Heart right ventricle (tissue), 16 donors: ENCODE measurements at regions not wholly inside any gene's neighbourhood (a gene's known extent, or its start where the extent isn't known, plus 50 kb on each side); places are given as distances from the start of the nearest gene placed in this dataset.

Experiments
- ATAC-seq, 8 donors: fragments of 200-7000 bp; cut with Tn5 transposase; one replicate each; pipeline ENCODE4 v1.9.1; 2020; ENCODE audit warnings: mild to moderate bottlenecking in 8 of 8, moderate library complexity in 8 of 8, moderate number of reproducible peaks in 1 of 8
- DNase-seq, 2 donors: peaks; one replicate each; pipeline ENCODE4 v3.0.0-alpha.2; 2020
- H3K27ac ChIP-seq, 10 donors: fragments of 200-600 bp; sonication (generic) in 2 of 10; one replicate each; pipeline versions ENCODE4 v1.5.0 to v1.8.0; 2020 to 2022; ENCODE audit warnings: mild to moderate bottlenecking in 3 of 10
- H3K27me3 ChIP-seq, 7 donors: fragments of 200-600 bp; one replicate each; pipeline ENCODE4 v1.8.0; 2021 to 2022; ENCODE audit warnings: mild to moderate bottlenecking in 2 of 7
- H3K36me3 ChIP-seq, 9 donors: fragments of 200-600 bp; sonication (generic) in 1 of 9; one replicate each; pipeline versions ENCODE4 v1.5.0 to v1.8.0; 2020 to 2022; ENCODE audit warnings: mild to moderate bottlenecking in 2 of 9
- H3K4me1 ChIP-seq, 9 donors: fragments of 200-600 bp; sonication (generic) in 1 of 9; one replicate each; pipeline versions ENCODE4 v1.5.0 to v1.8.0; 2020 to 2022; ENCODE audit warnings: mild to moderate bottlenecking in 4 of 9
- H3K4me3 ChIP-seq, 10 donors: fragments of 200-600 bp; sonication (generic) in 2 of 10; one replicate each; pipeline versions ENCODE4 v1.5.0 to v1.8.0; 2020 to 2022; ENCODE audit warnings: mild to moderate bottlenecking in 7 of 10, moderate library complexity in 2 of 10
- H3K9me3 ChIP-seq, 11 donors: fragments of 200-600 bp in 10 of 11; sonication (generic) in 2 of 11; one replicate each; pipeline versions ENCODE4 v1.5.0 to v1.8.0; 2013 to 2022; ENCODE audit warnings: mild to moderate bottlenecking in 2 of 11, control low read depth in 1 of 11, moderate library complexity in 1 of 11
- WGBS, 2 donors: extraction: QIAGEN DNeasy Blood & Tissue Kit; methylation state at CpG; one replicate each; pipeline ENCODE4 v1.1.7; 2013; ENCODE audit warnings: inconsistent platforms in 1 of 2; 5-methylcytosine and 5-hydroxymethylcytosine counted together
- intact Hi-C, 10 donors: fragments of 100-400 bp; cut with DNase I; formaldehyde crosslinking; loops; one replicate each; pipeline versions ENCODE4 v1.11.1 to v1.14.2; 2022
- TF ChIP-seq, protein P1 (sequence below), 9 donors: fragments of 200-600 bp; sonication (generic) in 2 of 9; IDR thresholded peaks; one replicate each; pipeline versions ENCODE4 v1.5.0 to v1.8.0; 2021 to 2022; ENCODE audit warnings: antibody characterized with exemption in 9 of 9, mild to moderate bottlenecking in 5 of 9, moderate library complexity in 1 of 9
- donor health status: Arrhythmogenic right ventricular cardiomyopathy.
- donor health status: ischemic (EF 13 %, LVEDD 7.1; RV severe dilation, severe dysfunction).
- donor health status: healthy with polysubstance abuse.
- donor health status: DM: no; HTN: yes; CAD: no.
- donor health status: DM: no; HTN: no; CAD: no.
- donor health status: ischemic (EF 25% LVEDD 6.9; RV normal size, moderate dysfunction).
- donor health status: ischemic (EF 25% LVEDD 5.7; RV mildly dilated, moderate dysfunction).
- donor health status: healthy.
- donor health status: DM: yes; HTN: yes; CAD: no.
- donor health status: Ischemic cardiomyopathy.
- donor health status: ischemic (EF 35%, LVEDD 5.7; RV mildly dilated, moderate dysfunction).
- donor health status: nonischemic (EF 11% LVEDD 7.7; RV severe dilation, severe dysfunction).
- donor health status: DM: yes; HTN: yes; CAD: no.
- donor health status: PGD.
- donor health status: ischemic (EF 29% LVEDD 5.4; RV normal size, mild dysfunction).
- donor health status: nonischemic (EF 23%, LVEDD 6.1; RV moderate dilation, normal function).

DNA sequence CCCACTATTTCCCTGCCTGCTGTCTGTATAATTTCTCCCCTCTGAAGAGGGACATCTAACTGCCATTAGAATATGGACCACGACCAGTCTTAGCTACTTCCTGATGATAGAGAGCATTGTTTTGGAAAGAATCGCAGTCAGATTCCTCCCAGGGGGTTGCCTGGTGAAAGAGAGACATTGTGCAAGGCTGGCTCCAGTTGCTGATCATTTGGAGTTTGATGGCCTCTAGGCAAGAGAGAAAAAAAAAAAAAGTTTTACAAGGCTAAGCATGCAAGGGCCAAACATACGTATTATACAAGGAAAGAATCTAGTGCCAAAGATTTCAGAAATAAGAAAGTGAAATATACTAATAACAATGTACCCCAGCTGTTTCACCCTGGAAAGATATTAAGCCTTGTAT, 182.2 kb downstream of the CMPK2 start:
- 39 to 61% methylated on average over 3 of the region's 3 CpGs for WGBS, 2 donors
- peaks cover 0 to 28% (median 0%) of the 10 kb centered on the region in 11 donors for H3K9me3 ChIP-seq
- ATAC-seq (no peak), DNase-seq (no peak)
- no peaks in the 10 kb centered on the region for H3K27me3 ChIP-seq
- no peak overlapping the region for H3K4me3 ChIP-seq
- H3K4me1 ChIP-seq: no peaks in the 10 kb centered on the region
- no peaks in the 10 kb centered on the region for H3K36me3 ChIP-seq
- H3K27ac ChIP-seq: no peak overlapping the region
- intact Hi-C loops: no loop called here
- TF ChIP-seq, protein P1, sequence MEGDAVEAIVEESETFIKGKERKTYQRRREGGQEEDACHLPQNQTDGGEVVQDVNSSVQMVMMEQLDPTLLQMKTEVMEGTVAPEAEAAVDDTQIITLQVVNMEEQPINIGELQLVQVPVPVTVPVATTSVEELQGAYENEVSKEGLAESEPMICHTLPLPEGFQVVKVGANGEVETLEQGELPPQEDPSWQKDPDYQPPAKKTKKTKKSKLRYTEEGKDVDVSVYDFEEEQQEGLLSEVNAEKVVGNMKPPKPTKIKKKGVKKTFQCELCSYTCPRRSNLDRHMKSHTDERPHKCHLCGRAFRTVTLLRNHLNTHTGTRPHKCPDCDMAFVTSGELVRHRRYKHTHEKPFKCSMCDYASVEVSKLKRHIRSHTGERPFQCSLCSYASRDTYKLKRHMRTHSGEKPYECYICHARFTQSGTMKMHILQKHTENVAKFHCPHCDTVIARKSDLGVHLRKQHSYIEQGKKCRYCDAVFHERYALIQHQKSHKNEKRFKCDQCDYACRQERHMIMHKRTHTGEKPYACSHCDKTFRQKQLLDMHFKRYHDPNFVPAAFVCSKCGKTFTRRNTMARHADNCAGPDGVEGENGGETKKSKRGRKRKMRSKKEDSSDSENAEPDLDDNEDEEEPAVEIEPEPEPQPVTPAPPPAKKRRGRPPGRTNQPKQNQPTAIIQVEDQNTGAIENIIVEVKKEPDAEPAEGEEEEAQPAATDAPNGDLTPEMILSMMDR (IDR thresholded peaks at IDR 0.05): no peak

DNA sequence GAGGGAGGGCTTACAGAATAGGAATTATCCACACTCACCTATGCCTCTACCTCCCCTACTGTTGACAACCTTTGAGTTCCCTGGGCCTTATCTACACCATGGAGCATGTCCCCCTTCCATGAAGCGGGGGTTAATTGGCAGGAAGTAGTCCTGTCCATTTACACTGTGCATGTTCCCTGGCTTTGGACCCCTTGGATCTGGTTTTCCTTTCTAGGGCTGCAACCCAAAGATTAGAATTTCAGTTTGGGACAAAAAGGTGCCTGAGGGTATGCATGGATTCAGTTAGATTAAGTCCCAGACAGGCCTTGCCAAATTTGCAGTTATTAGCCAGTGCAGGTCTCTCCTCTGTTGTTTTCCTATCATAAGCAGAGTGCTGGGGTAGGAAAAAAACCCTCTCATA, 180.3 kb downstream of the CMPK2 start:
- ATAC-seq (no peak), DNase-seq (no peak)
- Histone ChIP-seq H3K36me3 (no peaks in the 10 kb centered on the region), H3K27me3 (no peaks in the 10 kb centered on the region), H3K9me3 (peaks cover 0 to 31% (median 0%) of the 10 kb centered on the region in 11 donors), H3K27ac (no peak overlapping the region), H3K4me1 (no peaks in the 10 kb centered on the region), H3K4me3 (no peak overlapping the region)
- intact Hi-C loops: no loop called here
- WGBS, 2 donors: 85 to 89% methylated on average over 1 of the region's 1 CpG
- TF ChIP-seq, protein P1 (IDR thresholded peaks at IDR 0.05): no peak

DNA sequence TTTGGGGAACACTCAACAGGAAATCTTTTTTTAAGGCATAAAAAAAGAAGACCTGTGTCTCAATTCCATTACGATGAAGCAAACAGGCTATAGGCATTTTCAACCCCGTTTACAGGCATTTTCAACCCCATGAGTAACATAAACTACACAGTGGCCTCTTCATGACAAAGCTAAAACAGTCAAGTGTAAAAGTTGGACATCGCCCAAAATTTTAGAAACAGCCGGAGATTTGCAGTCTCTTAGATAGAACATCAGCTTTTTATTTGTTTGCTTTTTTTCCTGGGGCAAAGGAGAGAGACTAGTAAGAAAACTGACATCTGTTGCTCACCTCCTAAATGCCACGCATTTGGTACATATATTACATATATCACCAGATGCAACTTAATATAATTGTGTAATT, 173.7 kb downstream of the CMPK2 start:
- ATAC-seq (no peak), DNase-seq (no peak)
- TF ChIP-seq, protein P1 (IDR thresholded peaks at IDR 0.05): no peak
- H3K36me3 ChIP-seq: no peaks in the 10 kb centered on the region
- H3K27ac ChIP-seq: peak overlapping the region in 1 of 10 donors; percentile 20
- WGBS, 2 donors: 44 to 54% methylated on average over 5 of the region's 5 CpGs
- intact Hi-C loops: no loop called here
- no peak overlapping the region for H3K4me3 ChIP-seq
- H3K27me3 ChIP-seq: no peaks in the 10 kb centered on the region
- H3K4me1 ChIP-seq: peaks cover 0 to 26% (median 11%) of the 10 kb centered on the region in 9 donors
- peaks cover 0 to 17% (median 0%) of the 10 kb centered on the region in 11 donors for H3K9me3 ChIP-seq

DNA sequence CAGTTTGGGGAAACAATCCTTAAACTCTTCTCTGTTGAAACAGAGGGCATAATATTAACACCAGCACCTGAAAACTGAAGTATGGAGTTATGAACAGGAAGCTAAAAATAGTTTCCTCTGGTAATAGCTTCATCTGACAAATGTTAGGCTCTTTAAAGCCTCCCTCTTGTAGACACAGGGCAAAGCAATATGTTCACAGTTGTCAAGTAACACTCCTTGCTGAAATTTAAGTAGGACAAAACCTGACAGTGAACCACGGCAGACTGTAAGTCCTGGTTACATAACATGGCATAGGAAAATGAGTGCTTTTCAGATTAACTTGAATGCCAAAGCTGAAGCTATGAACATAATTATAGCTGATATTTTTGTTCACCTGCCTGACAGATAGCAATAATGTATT, 172.9 kb downstream of the CMPK2 start:
- H3K36me3 ChIP-seq: no peaks in the 10 kb centered on the region
- no peaks in the 10 kb centered on the region for H3K27me3 ChIP-seq
- peaks cover 0 to 12% (median 0%) of the 10 kb centered on the region in 11 donors for H3K9me3 ChIP-seq
- H3K4me3 ChIP-seq: no peak overlapping the region
- peak overlapping the region in 5 of 10 donors; percentile 20 to 63 (median 32) for H3K27ac ChIP-seq
- WGBS, 2 donors: 55 to 59% methylated on average over 1 of the region's 1 CpG
- DNase-seq: no peak
- peaks cover 0 to 26% (median 11%) of the 10 kb centered on the region in 9 donors for H3K4me1 ChIP-seq
- peak in 5 of 8 donors; percentile 27 to 73 (median 50) for ATAC-seq
- intact Hi-C loops: no loop called here
- TF ChIP-seq, protein P1 (IDR thresholded peaks at IDR 0.05): no peak
